Thyroid gland (tissue), 4 donors: ENCODE measurements at regions not wholly inside any gene's neighbourhood (a gene's known extent, or its start where the extent isn't known, plus 50 kb on each side); places are given as distances from the start of the nearest gene placed in this dataset.

ENCODE experiments used
- POLR2A ChIP-seq, 2 donors: fragments of 450-650 bp; IDR thresholded peaks; one replicate each; pipeline ENCODE4 v1.6.1; 2017; ENCODE audit warnings: antibody characterized with exemption in 2 of 2, mild to moderate bottlenecking in 2 of 2, moderate library complexity in 1 of 2
- TF ChIP-seq, protein P1 (sequence below), 6 experiments: fragments of 200-600 bp in 3 of 6; fragments of 450-650 bp in 3 of 6; sonication (generic) in 3 of 6; IDR thresholded peaks; one replicate each; pipeline ENCODE4 v1.5.1; 2016 to 2019; ENCODE audit warnings: antibody characterized with exemption in 6 of 6, mild to moderate bottlenecking in 2 of 6, inconsistent platforms in 1 of 6, moderate library complexity in 1 of 6

- TF ChIP-seq POLR2A (IDR thresholded peaks at IDR 0.05): no peak
- TF ChIP-seq, protein P1, sequence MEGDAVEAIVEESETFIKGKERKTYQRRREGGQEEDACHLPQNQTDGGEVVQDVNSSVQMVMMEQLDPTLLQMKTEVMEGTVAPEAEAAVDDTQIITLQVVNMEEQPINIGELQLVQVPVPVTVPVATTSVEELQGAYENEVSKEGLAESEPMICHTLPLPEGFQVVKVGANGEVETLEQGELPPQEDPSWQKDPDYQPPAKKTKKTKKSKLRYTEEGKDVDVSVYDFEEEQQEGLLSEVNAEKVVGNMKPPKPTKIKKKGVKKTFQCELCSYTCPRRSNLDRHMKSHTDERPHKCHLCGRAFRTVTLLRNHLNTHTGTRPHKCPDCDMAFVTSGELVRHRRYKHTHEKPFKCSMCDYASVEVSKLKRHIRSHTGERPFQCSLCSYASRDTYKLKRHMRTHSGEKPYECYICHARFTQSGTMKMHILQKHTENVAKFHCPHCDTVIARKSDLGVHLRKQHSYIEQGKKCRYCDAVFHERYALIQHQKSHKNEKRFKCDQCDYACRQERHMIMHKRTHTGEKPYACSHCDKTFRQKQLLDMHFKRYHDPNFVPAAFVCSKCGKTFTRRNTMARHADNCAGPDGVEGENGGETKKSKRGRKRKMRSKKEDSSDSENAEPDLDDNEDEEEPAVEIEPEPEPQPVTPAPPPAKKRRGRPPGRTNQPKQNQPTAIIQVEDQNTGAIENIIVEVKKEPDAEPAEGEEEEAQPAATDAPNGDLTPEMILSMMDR (IDR thresholded peaks at IDR 0.05): no peak
Observed at GRCh38 chr5:2674456-2674855, 77.0 kb downstream of the IRX2 start.
